ENCODE measurements at regions not wholly inside any gene's neighbourhood (a gene's known extent, or its start where the extent isn't known, plus 50 kb on each side); places are given as distances from the start of the nearest gene placed in this dataset.

DNA sequence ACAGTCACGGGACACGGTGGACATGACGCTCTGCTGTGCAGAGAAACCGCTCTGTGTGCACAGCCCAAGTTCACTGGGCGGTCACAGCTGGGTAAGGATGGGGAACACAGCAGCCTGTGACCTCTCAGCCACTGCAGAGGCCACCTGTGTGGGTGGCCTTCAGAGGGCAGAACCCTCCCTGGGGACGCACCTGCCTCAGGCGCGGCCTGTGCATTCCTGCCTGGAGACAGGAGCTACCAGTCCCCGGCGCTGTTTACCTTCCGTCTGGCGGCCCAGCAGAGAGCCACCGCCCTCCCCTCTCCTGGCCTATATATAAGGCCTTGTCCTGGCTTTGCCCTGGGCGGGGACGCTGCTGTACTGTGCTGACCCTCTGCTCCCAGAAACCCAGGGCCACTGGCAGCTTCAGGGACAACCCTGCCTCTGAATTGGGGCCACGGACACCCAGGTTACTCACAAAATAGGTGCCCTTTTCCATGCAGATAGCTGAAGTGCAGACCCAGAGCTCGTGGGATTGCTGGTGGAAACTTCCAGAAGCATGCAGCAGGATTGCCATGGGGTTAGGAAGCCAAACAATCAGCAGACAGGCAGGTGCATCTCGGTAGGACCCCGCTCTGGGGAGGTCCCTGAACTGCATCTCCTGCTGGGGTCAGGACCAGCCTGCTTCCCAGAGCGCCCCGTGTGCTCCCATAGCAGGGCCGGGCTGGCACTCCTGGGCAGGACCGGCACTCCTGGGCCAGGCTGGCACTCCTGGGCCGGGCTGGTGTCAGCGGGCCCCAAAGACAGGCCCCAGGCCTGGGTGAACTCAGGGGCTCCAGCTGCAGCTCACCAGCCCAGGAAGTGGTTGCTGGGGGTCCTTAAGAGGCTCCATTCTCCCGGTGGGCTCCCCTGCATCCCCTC is 83.6 kb downstream of the SIK1 start:
- no peaks in the 10 kb centered on the region for H3K27me3 ChIP-seq (ENCODE audit: control insufficient read depth, insufficient read depth, low read length)
- H3K4me3 ChIP-seq (ENCODE audit: low read depth, low read length), result no peak overlapping the region
- 76% methylated on average over 25 of the region's 26 CpGs for WGBS (ENCODE audit: insufficient coverage)
- H3K27ac ChIP-seq (ENCODE audit: low read depth, low read length), result no peak overlapping the region
- H3K4me1 ChIP-seq (ENCODE audit: control insufficient read depth, insufficient read depth, low read length), result peaks cover 41% of the 10 kb centered on the region
- H3K36me3 ChIP-seq (ENCODE audit: control insufficient read depth, insufficient read depth, low read length), result peaks cover 3% of the 10 kb centered on the region
- H3K9me3 ChIP-seq (ENCODE audit: control insufficient read depth, insufficient read depth, low read length), result no peaks in the 10 kb centered on the region
- DNase-seq (ENCODE audit: low read depth in 4 of 6, low spot score in 6 of 6), result no peak

DNA sequence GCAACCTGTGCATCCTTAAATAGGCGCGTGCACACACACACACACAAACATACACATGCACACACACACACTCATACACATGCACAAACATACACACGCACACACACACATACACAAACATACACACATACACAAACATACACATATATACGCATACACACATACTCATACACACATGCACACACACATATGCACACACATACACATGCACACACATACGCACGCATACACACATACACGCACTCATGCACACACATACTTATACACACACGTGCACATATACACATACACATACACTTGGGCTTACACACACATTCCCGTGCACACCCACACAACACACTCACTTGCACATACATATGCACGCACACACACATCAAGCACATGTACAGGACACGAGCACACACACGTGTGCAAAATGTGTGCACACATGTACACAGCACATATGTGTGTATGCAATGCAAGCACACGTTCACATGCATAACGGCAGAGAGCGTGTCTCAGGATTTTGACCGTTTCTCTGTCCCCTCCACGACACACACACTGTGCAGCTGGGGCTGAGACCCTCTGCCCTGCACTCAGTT is 84.5 kb downstream of the SIK1 start:
- no peak for DNase-seq (ENCODE audit: low read depth in 4 of 6, low spot score in 6 of 6)
- H3K27me3 ChIP-seq (ENCODE audit: control insufficient read depth, insufficient read depth, low read length), result no peaks in the 10 kb centered on the region
- no peak overlapping the region for H3K27ac ChIP-seq (ENCODE audit: low read depth, low read length)
- peaks cover 39% of the 10 kb centered on the region for H3K4me1 ChIP-seq (ENCODE audit: control insufficient read depth, insufficient read depth, low read length)
- H3K36me3 ChIP-seq (ENCODE audit: control insufficient read depth, insufficient read depth, low read length), result peaks cover 3% of the 10 kb centered on the region
- H3K9me3 ChIP-seq (ENCODE audit: control insufficient read depth, insufficient read depth, low read length), result no peaks in the 10 kb centered on the region
- no peak overlapping the region for H3K4me3 ChIP-seq (ENCODE audit: low read depth, low read length)
- 94% methylated on average over 17 of the region's 17 CpGs for WGBS (ENCODE audit: insufficient coverage)

DNA sequence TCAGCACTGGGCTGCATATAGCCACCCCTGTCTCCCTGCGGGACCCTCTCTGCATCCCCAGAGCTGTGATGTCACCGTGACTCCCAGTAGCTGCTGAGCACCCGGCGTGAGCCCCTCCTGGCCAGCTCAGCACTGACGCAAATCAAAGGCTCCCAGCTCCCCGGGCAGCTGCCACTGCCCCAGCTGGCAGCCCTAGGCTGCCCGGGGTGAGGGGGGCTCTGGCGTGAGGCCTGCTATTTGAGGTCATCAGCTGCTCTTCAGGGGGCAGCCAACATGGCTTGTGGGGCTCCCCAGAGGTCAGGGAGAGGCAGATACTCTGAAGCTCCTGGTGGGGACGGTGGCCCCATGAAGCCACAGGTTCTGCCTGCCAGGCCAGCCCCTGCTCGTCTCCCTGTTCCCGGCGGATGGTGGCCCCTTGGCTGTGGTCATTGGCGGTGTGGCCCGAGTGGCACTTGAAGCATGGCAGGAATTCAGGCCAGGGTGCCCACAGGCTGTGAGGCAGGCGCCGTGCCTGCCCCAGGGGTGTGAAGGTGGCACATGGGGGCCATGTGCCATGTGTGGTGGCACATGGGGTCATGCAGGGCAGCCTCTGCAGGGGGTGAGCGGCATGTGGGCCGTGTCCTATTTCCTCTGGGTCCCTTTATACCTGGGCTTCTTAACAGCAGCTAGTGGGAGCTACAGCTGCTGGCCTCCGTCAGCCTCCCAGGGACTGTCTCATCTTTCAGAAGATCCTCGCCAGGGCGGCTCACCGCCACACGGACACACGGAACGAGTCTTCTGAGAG is 85.4 kb downstream of the SIK1 start:
- WGBS (ENCODE audit: insufficient coverage), result 70% methylated on average over 25 of the region's 25 CpGs
- H3K9me3 ChIP-seq (ENCODE audit: control insufficient read depth, insufficient read depth, low read length), result no peaks in the 10 kb centered on the region
- no peak overlapping the region for H3K27ac ChIP-seq (ENCODE audit: low read depth, low read length)
- H3K36me3 ChIP-seq (ENCODE audit: control insufficient read depth, insufficient read depth, low read length), result peaks cover 3% of the 10 kb centered on the region
- H3K4me3 ChIP-seq (ENCODE audit: low read depth, low read length), result no peak overlapping the region
- H3K27me3 ChIP-seq (ENCODE audit: control insufficient read depth, insufficient read depth, low read length), result no peaks in the 10 kb centered on the region
- DNase-seq (ENCODE audit: low read depth in 4 of 6, low spot score in 6 of 6), result no peak
- H3K4me1 ChIP-seq (ENCODE audit: control insufficient read depth, insufficient read depth, low read length), result peaks cover 39% of the 10 kb centered on the region

DNA sequence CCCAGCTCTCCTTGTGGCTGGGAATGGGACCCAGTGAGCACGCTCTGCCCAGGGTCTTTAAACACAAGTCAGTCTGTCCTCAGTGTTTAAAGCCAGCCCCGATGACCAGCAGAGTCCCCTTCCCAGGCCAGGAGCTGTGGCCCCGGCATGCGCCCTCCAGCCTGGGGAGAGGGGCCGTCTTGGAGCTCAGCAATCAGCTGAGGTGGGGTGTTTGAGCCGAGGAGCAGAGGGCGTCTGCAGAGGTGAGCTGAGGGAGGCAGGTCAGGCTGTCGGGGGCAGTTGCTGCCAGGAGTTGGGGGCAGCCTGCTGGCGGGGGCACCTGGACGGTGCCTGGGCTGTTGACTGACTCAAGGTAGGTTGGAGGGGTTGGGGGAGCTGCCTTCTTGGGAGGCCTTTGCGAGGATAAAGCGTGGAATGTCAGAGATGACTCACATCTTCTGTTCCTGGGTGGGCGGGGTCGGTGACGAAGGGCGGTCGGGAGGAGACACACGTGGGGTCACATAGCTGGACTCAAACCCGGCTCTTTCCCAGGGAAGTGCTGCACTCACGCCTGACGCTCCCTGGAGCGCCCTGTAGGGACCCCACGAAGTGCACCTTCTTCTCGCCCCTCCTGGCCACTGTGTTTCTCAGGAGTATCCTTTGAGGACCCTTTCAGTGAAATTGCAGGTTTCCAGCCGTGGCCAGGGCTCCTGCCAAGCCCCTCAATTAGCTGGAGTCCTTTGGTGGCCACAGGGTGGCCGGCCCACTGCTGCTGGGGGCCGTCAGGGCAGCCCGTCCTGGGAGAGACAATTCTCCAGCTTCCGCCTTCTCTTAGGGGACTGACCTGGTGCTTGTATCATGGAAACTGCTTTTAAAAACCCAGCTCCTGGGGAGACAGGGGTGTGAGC is 86.2 kb downstream of the SIK1 start:
- Histone ChIP-seq H3K36me3 (ENCODE audit: control insufficient read depth, insufficient read depth, low read length) (no peaks in the 10 kb centered on the region), H3K27me3 (ENCODE audit: control insufficient read depth, insufficient read depth, low read length) (no peaks in the 10 kb centered on the region), H3K4me3 (ENCODE audit: low read depth, low read length) (no peak overlapping the region), H3K27ac (ENCODE audit: low read depth, low read length) (no peak overlapping the region), H3K9me3 (ENCODE audit: control insufficient read depth, insufficient read depth, low read length) (no peaks in the 10 kb centered on the region), H3K4me1 (ENCODE audit: control insufficient read depth, insufficient read depth, low read length) (peaks cover 39% of the 10 kb centered on the region)
- no peak for DNase-seq (ENCODE audit: low read depth in 4 of 6, low spot score in 6 of 6)
- WGBS (ENCODE audit: insufficient coverage), result 82% methylated on average over 29 of the region's 29 CpGs

DNA sequence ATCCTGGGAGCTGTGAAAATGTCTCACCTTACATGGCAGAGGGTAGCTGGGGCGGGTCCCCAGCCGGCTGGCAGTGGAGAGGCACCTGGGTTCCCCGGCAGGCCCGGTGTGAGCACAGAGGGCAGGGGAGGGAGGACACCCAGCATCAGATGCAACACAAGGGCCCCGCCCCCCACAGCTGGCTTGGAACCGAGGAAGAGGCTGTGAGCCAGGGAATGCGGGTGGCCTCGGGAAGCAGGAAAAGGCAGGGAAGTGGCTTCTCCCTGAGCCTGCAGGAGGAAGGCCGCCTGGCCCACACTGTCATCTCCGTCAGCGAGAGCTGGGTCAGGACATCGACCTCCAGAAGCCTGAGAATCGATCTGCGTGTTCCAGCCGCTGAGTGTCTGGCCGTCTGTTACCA is 87.3 kb downstream of the SIK1 start:
- 87% methylated on average over 16 of the region's 16 CpGs for WGBS (ENCODE audit: insufficient coverage)
- Histone ChIP-seq H3K4me1 (ENCODE audit: control insufficient read depth, insufficient read depth, low read length) (peaks cover 33% of the 10 kb centered on the region), H3K27ac (ENCODE audit: low read depth, low read length) (no peak overlapping the region), H3K36me3 (ENCODE audit: control insufficient read depth, insufficient read depth, low read length) (peaks cover 2% of the 10 kb centered on the region), H3K27me3 (ENCODE audit: control insufficient read depth, insufficient read depth, low read length) (no peaks in the 10 kb centered on the region), H3K9me3 (ENCODE audit: control insufficient read depth, insufficient read depth, low read length) (no peaks in the 10 kb centered on the region), H3K4me3 (ENCODE audit: low read depth, low read length) (no peak overlapping the region)
- DNase-seq (ENCODE audit: low read depth in 4 of 6, low spot score in 6 of 6), result no peak

DNA sequence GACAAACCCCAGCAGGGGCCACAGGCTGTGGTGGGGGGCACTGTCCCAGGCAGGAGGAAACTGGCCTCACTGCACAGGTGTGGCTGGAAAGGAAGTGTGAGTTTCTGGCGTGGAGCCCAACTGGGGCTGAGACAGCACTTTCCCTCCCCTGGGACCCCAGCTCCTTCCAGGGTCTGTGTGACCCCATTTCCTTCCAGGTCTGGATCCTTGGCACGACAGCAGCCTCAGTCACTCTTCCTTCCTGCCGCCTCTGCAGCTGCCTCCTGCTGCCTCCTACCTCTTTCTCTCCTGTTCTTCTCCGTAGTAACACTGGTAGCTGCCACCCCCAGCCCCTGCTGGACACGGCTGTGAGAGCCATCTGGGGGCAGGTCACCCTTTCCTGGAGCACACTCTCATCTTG is 88.0 kb downstream of the SIK1 start:
- Histone ChIP-seq H3K9me3 (ENCODE audit: control insufficient read depth, insufficient read depth, low read length) (no peaks in the 10 kb centered on the region), H3K36me3 (ENCODE audit: control insufficient read depth, insufficient read depth, low read length) (peaks cover 2% of the 10 kb centered on the region), H3K27me3 (ENCODE audit: control insufficient read depth, insufficient read depth, low read length) (no peaks in the 10 kb centered on the region), H3K4me1 (ENCODE audit: control insufficient read depth, insufficient read depth, low read length) (peaks cover 31% of the 10 kb centered on the region), H3K27ac (ENCODE audit: low read depth, low read length) (no peak overlapping the region), H3K4me3 (ENCODE audit: low read depth, low read length) (no peak overlapping the region)
- DNase-seq (ENCODE audit: low read depth in 4 of 6, low spot score in 6 of 6), result no peak
- WGBS (ENCODE audit: insufficient coverage), result 69% methylated on average over 5 of the region's 5 CpGs

DNA sequence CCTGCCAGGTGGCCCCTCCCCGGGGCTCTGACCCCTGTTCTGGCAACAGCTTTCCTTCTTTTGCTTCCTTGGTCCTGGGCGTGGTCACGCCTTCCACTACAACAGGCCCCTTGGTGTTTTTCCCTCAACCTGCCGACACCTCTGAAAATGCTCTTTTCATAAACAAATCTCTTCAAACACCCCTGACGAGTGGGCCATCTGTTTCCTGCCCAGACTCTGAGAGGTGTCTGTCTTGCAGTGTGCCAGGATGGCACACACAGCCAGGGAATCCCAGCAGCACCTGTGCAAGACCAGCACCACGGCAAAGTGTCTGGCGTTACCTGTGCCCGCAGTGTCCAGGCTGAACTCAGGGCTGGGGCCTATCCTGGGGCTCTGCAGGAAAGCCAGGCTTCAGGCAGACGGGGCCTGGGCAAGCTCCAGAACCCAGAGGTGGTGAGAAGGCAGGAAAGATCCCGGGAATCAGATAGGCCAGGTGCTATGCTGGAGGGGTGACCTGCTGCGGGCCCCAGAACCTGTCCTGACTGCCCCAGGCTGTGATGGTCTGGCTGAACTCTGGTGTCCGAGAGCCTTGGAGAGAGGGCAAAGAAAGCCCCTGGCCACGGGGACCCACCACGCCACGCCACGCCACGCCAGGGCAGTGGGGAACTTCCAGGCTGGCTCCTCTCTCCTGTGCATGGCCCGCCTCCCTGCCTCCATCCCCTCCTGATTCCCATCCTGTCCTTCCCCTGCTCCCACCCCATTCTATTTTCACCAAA is 88.9 kb downstream of the SIK1 start:
- WGBS (ENCODE audit: insufficient coverage), result 96% methylated on average over 18 of the region's 18 CpGs
- DNase-seq (ENCODE audit: low read depth in 4 of 6, low spot score in 6 of 6), result no peak
- Histone ChIP-seq H3K36me3 (ENCODE audit: control insufficient read depth, insufficient read depth, low read length) (peaks cover 2% of the 10 kb centered on the region), H3K27ac (ENCODE audit: low read depth, low read length) (no peak overlapping the region), H3K4me1 (ENCODE audit: control insufficient read depth, insufficient read depth, low read length) (peaks cover 31% of the 10 kb centered on the region), H3K4me3 (ENCODE audit: low read depth, low read length) (no peak overlapping the region), H3K9me3 (ENCODE audit: control insufficient read depth, insufficient read depth, low read length) (no peaks in the 10 kb centered on the region), H3K27me3 (ENCODE audit: control insufficient read depth, insufficient read depth, low read length) (peaks cover 1% of the 10 kb centered on the region)

DNA sequence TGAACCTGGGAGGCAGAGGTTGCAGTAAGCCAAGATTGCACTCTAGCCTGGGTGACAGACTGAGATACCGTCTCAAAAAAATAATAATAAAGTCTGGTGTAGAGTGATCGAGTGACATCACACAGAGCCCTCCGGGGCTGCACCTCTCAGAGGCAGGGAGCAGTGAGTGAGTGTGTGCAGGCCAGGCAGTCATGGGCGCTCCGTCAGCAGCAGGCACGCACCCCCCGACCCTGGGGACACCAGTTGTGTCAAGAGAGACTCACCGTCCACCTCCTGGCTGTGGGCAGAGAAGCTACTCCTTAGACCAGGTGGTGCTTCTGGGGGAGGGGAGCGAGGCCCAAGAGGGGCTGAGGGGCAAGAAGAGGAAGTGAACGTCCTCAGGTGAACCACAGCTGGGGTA is 91.8 kb downstream of the SIK1 start:
- peaks cover 2% of the 10 kb centered on the region for H3K36me3 ChIP-seq (ENCODE audit: control insufficient read depth, insufficient read depth, low read length)
- peaks cover 2% of the 10 kb centered on the region for H3K27me3 ChIP-seq (ENCODE audit: control insufficient read depth, insufficient read depth, low read length)
- WGBS (ENCODE audit: insufficient coverage), result 96% methylated on average over 10 of the region's 10 CpGs
- H3K4me1 ChIP-seq (ENCODE audit: control insufficient read depth, insufficient read depth, low read length), result peaks cover 47% of the 10 kb centered on the region
- H3K27ac ChIP-seq (ENCODE audit: low read depth, low read length), result no peak overlapping the region
- H3K9me3 ChIP-seq (ENCODE audit: control insufficient read depth, insufficient read depth, low read length), result no peaks in the 10 kb centered on the region
- no peak for DNase-seq (ENCODE audit: low read depth in 4 of 6, low spot score in 6 of 6)
- no peak overlapping the region for H3K4me3 ChIP-seq (ENCODE audit: low read depth, low read length)

All from spinal cord (tissue), 9 donors.